ENCODE measurements at regions not wholly inside any gene's neighbourhood (a gene's known extent, or its start where the extent isn't known, plus 50 kb on each side); places are given as distances from the start of the nearest gene placed in this dataset.

- TF ChIP-seq POLR2A (IDR thresholded peaks at IDR 0.05; ENCODE audit: low read length) (no peak), GATA1 (IDR thresholded peaks at IDR 0.05; ENCODE audit: low read depth, low read length) (no peak)
Observed at GRCh38 chr1:181986907-181987305, 74.6 kb downstream of the ZNF648 start.

All from erythroblast (primary cell).